PC-9 (cell line): ENCODE measurements at regions not wholly inside any gene's neighbourhood (a gene's known extent, or its start where the extent isn't known, plus 50 kb on each side); places are given as distances from the start of the nearest gene placed in this dataset.

Experiments
- EZH2 ChIP-seq: fragments of 200-600 bp; sonication (generic); IDR thresholded peaks from 2 replicates; pipeline ENCODE4 v1.8.0; 2017; ENCODE audit warnings: antibody characterized with exemption, low read depth
- TF ChIP-seq, protein P1 (sequence below): fragments of 200-600 bp; sonication (generic); conservative IDR thresholded peaks from 2 replicates; pipeline ENCODE4 v1.6.1; 2017; ENCODE audit warnings: mixed run types, antibody characterized with exemption, mild to moderate bottlenecking, moderate library complexity

DNA sequence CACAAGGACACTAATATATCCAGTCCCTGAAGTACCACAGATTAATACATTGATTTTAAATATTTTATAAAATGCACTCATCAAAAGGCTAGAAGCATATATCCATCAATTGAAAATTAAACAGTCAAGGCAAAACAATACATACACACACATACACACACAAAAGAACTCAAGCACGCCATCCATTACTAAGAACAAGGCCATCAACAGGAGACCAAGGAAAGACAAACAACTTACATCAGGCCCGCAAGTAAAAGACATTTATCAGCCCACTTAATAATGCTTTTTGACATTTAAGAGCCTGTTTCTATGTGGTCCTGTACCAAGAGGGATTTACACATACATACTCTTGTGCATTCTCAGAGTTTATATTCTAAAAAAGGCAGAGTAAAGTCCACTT, 50.0 kb upstream of the ZNF827 start:
- no peak for TF ChIP-seq EZH2
- TF ChIP-seq, protein P1, sequence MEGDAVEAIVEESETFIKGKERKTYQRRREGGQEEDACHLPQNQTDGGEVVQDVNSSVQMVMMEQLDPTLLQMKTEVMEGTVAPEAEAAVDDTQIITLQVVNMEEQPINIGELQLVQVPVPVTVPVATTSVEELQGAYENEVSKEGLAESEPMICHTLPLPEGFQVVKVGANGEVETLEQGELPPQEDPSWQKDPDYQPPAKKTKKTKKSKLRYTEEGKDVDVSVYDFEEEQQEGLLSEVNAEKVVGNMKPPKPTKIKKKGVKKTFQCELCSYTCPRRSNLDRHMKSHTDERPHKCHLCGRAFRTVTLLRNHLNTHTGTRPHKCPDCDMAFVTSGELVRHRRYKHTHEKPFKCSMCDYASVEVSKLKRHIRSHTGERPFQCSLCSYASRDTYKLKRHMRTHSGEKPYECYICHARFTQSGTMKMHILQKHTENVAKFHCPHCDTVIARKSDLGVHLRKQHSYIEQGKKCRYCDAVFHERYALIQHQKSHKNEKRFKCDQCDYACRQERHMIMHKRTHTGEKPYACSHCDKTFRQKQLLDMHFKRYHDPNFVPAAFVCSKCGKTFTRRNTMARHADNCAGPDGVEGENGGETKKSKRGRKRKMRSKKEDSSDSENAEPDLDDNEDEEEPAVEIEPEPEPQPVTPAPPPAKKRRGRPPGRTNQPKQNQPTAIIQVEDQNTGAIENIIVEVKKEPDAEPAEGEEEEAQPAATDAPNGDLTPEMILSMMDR, result no peak
